Pancreas (tissue), 10 donors: ENCODE measurements at regions not wholly inside any gene's neighbourhood (a gene's known extent, or its start where the extent isn't known, plus 50 kb on each side); places are given as distances from the start of the nearest gene placed in this dataset.

Experiments used
- ATAC-seq, 4 donors: fragments of 200-7000 bp; cut with Tn5 transposase; one replicate each; pipeline versions ENCODE4 v1.8.0 to v1.9.1; 2020; ENCODE audit warnings: mild to moderate bottlenecking in 4 of 4, moderate library complexity in 4 of 4
- DNase-seq, 6 donors: peaks; one replicate each; pipeline ENCODE4 v3.0.0-alpha.2; 2020
- FAIRE-seq: peaks from 2 replicates; lab custom pipeline; 2012; peaks lifted over from hg19 to GRCh38; lab: Jason Lieb, UNC
- H3K27ac ChIP-seq, 4 donors: fragments of 200-600 bp; sonication (generic); 1 replicate in 3 of 4; 2 replicates in 1 of 4; pipeline versions ENCODE4 v1.5.0 to v1.8.0; 2020
- H3K27me3 ChIP-seq, 4 donors: fragments of 200-600 bp; one replicate each; pipeline ENCODE4 v1.8.0; 2021
- H3K36me3 ChIP-seq, 3 donors: fragments of 200-600 bp; sonication (generic) in 1 of 3; one replicate each; pipeline versions ENCODE4 v1.5.0 to v1.8.0; 2020 to 2021
- H3K4me1 ChIP-seq, 3 donors: fragments of 200-600 bp; one replicate each; pipeline ENCODE4 v1.8.0; 2021
- H3K4me3 ChIP-seq, 4 donors: fragments of 200-600 bp; sonication (generic) in 2 of 4; one replicate each; pipeline versions ENCODE4 v1.5.0 to v1.8.0; 2020 to 2021
- H3K9me3 ChIP-seq, 4 donors: fragments of 200-600 bp; one replicate each; pipeline ENCODE4 v1.8.0; 2021
- WGBS, 2 donors: extraction: QIAGEN DNeasy Blood & Tissue Kit; methylation state at CpG; one replicate each; pipeline ENCODE4 v1.1.7; 2013; 5-methylcytosine and 5-hydroxymethylcytosine counted together
- intact Hi-C, 3 donors: fragments of 100-400 bp; cut with DNase I; formaldehyde crosslinking; loops; one replicate each; pipeline versions ENCODE4 v1.11.1 to v1.14.2; 2022
- TF ChIP-seq, protein P1 (sequence below), 4 donors: fragments of 200-600 bp; sonication (generic) in 3 of 4; IDR thresholded peaks; one replicate each; pipeline versions ENCODE4 v1.5.0 to v1.8.0; 2021; ENCODE audit warnings: antibody characterized with exemption in 4 of 4
- donor health status: healthy with polysubstance abuse.
- donor health status: DM: no; HTN: no; CAD: no; lungs with moderate emphysema.
- donor health status: DM: no; HTN: no; CAD: no.
- donor health status: control.
- donor health status: control.
- donor health status: Bipolar disorder and iron deficiency.
- donor health status: DM: yes; HTN: yes; CAD: no.
- donor health status: DM: no; HTN: no; CAD: no.
- donor health status: DM: no; HTN: no; CAD: no.
- donor health status: DM: yes; HTN: yes; CAD: no.

DNA sequence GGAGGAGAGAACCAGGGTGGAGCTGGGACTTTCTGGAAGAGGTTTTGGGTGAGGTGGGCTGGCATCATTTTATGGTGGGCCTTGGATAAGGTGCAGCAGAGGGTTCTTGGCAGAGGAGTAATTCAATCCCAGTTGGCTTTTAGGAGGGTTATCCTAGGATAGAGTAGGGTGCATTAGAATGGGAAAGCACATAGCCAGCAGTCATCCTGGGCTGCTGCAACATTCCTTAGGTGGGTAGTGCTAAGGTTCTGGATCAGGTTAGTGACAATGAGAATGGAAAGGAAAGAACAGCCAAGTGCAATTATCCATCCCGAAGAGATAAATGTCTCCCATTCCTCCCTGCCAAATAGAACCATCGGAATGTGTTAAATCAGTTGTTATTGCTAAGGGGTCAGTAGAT is 157.3 kb upstream of the SPRED2 start:
- intact Hi-C loops, result no loop called here

GRCh38 chr2:65587779-65588178 is 155.4 kb upstream of the SPRED2 start:
- ATAC-seq, result no peak
- TF ChIP-seq, protein P1, sequence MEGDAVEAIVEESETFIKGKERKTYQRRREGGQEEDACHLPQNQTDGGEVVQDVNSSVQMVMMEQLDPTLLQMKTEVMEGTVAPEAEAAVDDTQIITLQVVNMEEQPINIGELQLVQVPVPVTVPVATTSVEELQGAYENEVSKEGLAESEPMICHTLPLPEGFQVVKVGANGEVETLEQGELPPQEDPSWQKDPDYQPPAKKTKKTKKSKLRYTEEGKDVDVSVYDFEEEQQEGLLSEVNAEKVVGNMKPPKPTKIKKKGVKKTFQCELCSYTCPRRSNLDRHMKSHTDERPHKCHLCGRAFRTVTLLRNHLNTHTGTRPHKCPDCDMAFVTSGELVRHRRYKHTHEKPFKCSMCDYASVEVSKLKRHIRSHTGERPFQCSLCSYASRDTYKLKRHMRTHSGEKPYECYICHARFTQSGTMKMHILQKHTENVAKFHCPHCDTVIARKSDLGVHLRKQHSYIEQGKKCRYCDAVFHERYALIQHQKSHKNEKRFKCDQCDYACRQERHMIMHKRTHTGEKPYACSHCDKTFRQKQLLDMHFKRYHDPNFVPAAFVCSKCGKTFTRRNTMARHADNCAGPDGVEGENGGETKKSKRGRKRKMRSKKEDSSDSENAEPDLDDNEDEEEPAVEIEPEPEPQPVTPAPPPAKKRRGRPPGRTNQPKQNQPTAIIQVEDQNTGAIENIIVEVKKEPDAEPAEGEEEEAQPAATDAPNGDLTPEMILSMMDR (IDR thresholded peaks at IDR 0.05), result no peak
- intact Hi-C loops, result no loop called here

More for the DNA sequence above, 157.3 kb upstream of the SPRED2 start:
- DNase-seq (no peak), ATAC-seq (no peak), FAIRE-seq (no peak)
- Histone ChIP-seq H3K9me3 (no peaks in the 10 kb centered on the region), H3K4me3 (no peak overlapping the region), H3K27me3 (no peaks in the 10 kb centered on the region), H3K4me1 (no peaks in the 10 kb centered on the region), H3K27ac (no peak overlapping the region), H3K36me3 (no peaks in the 10 kb centered on the region)
- TF ChIP-seq, protein P1 (IDR thresholded peaks at IDR 0.05), result no peak
- whole genome bisulfite sequencing, 2 donors, result 76 to 77% methylated on average over 2 of the region's 2 CpGs

DNA sequence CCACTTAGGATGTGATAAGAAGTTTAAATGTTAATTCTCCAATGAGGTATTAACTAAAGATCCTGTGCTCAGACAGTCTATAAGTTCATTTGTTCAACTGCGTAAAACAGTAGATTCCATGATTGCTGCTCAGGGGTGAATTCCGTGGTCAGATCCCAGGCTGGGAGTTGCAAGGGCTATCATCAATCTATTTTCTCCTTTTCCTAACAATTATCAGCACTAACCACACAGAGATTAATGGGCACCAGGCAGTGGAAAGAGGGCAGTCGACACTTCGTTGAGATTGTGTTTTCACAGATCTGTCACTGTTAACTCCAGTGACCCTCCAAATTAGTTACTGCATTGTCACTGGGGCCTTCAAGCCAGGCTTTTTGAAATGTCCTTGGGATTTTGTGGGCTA is 154.1 kb upstream of the SPRED2 start:
- no peaks in the 10 kb centered on the region for H3K36me3 ChIP-seq
- H3K27me3 ChIP-seq, result no peaks in the 10 kb centered on the region
- no peak overlapping the region for H3K4me3 ChIP-seq
- intact Hi-C loops, result no loop called here
- no peak overlapping the region for H3K27ac ChIP-seq
- no peak for DNase-seq
- WGBS, 2 donors, result 43 to 46% methylated on average over 4 of the region's 4 CpGs
- no peaks in the 10 kb centered on the region for H3K4me1 ChIP-seq
- TF ChIP-seq, protein P1 (IDR thresholded peaks at IDR 0.05), result no peak
- FAIRE-seq, result no peak
- ATAC-seq, result no peak
- H3K9me3 ChIP-seq, result no peaks in the 10 kb centered on the region

More at GRCh38 chr2:65587779-65588178, 155.4 kb upstream of the SPRED2 start:
- H3K36me3 ChIP-seq, result no peaks in the 10 kb centered on the region
- H3K27ac ChIP-seq, result no peak overlapping the region
- H3K4me3 ChIP-seq, result no peak overlapping the region
- H3K4me1 ChIP-seq, result no peaks in the 10 kb centered on the region
- DNase-seq (no peak), FAIRE-seq (no peak)
- H3K27me3 ChIP-seq, result no peaks in the 10 kb centered on the region
- WGBS, 2 donors, result 88 to 90% methylated on average over 4 of the region's 4 CpGs
- no peaks in the 10 kb centered on the region for H3K9me3 ChIP-seq

- WGBS, 2 donors, result 59 to 60% methylated on average over 11 of the region's 11 CpGs
- intact Hi-C loops, result no loop called here
- Histone ChIP-seq H3K4me1 (no peaks in the 10 kb centered on the region), H3K4me3 (no peak overlapping the region), H3K9me3 (no peaks in the 10 kb centered on the region), H3K27ac (no peak overlapping the region), H3K36me3 (no peaks in the 10 kb centered on the region), H3K27me3 (no peaks in the 10 kb centered on the region)
- DNase-seq (no peak), ATAC-seq (no peak), FAIRE-seq (no peak)
- TF ChIP-seq, protein P1 (IDR thresholded peaks at IDR 0.05), result no peak
Measured at GRCh38 chr2:65583061-65583460, 150.7 kb upstream of the SPRED2 start.

- Histone ChIP-seq H3K4me3 (no peak overlapping the region), H3K9me3 (no peaks in the 10 kb centered on the region), H3K27me3 (no peaks in the 10 kb centered on the region), H3K4me1 (no peaks in the 10 kb centered on the region), H3K27ac (no peak overlapping the region), H3K36me3 (no peaks in the 10 kb centered on the region)
- WGBS, 2 donors, result 73 to 82% methylated on average over 5 of the region's 5 CpGs
- DNase-seq (no peak), ATAC-seq (no peak), FAIRE-seq (no peak)
- TF ChIP-seq, protein P1 (IDR thresholded peaks at IDR 0.05), result no peak
- intact Hi-C loops, result no loop called here
Measured at GRCh38 chr2:65582364-65582763, 150.0 kb upstream of the SPRED2 start.
